Muscle of leg (tissue), 3 donors: ENCODE measurements at regions not wholly inside any gene's neighbourhood (a gene's known extent, or its start where the extent isn't known, plus 50 kb on each side); places are given as distances from the start of the nearest gene placed in this dataset.

ENCODE experiments used
- DNase-seq: peaks from one replicate; pipeline ENCODE4 v3.0.0; 2013
- H3K27ac ChIP-seq: one replicate; pipeline ENCODE4 v1.5.1; 2013; ENCODE audit warnings: mild to moderate bottlenecking, low read length, control low read depth
- H3K27me3 ChIP-seq: one replicate; pipeline ENCODE4 v1.6.1; 2013; ENCODE audit warnings: low read length; ENCODE audit not compliant: control insufficient read depth, insufficient read depth
- H3K36me3 ChIP-seq: one replicate; pipeline ENCODE4 v1.6.1; 2013; ENCODE audit warnings: low read length; ENCODE audit not compliant: control insufficient read depth, insufficient read depth
- H3K4me1 ChIP-seq: one replicate; pipeline ENCODE4 v1.6.1; 2013; ENCODE audit warnings: low read length; ENCODE audit not compliant: control insufficient read depth, insufficient read depth
- H3K4me3 ChIP-seq: one replicate; pipeline ENCODE4 v1.5.1; 2013; ENCODE audit warnings: low read length, control low read depth
- H3K9me3 ChIP-seq: replicated peaks from 2 replicates; pipeline ENCODE4 v1.6.1; 2013; ENCODE audit warnings: low read depth, low read length; ENCODE audit not compliant: control insufficient read depth
- WGBS: methylation state at CpG from one replicate; pipeline ENCODE4 v1.1.5; 2013; ENCODE audit warnings: missing lambda C conversion rate; ENCODE audit not compliant: insufficient coverage; 5-methylcytosine and 5-hydroxymethylcytosine counted together

DNA sequence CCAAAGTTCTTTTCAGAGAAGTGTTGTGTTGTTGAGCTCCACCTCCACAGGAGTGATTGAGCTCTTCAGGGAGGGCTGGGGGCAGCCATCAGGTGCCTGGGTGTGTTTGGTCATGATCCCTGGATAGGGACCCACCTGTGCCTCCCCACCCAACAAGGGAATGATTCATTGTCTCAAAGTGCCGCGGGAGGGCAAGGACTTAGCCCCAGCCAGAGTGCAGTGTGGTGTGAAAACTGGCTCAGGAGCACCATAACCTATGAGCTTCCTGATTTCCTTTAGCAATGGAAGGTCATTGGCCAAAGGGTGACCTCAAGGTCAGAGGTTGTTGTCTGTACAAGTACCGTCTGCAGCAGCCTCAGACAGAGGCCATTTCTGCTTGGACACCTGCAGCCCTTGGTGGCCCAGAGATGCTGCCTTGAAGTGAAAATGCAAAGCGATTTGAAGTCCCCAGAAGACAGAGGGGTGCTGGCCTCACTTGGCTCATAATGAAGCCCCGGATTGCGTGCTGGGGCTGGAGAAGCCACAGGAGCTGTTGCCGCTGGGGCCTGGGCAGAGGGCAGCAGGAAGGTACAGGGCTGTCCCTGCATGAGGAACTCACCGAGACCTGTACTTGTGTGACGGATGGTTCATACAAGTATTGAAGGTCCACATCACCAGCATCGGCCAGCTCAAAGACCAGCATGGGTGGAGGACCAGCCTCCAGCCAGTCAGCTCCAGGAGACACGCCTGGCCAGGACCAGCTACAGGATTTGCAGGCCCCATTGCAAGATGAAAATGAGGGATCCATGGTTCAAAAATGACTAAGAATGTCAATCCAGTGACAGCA, 100.6 kb upstream of the DUSP22 start:
- DNase-seq: no peak
- peaks cover 4% of the 10 kb centered on the region for H3K4me1 ChIP-seq
- H3K9me3 ChIP-seq: no peaks in the 10 kb centered on the region
- no peak overlapping the region for H3K4me3 ChIP-seq
- H3K27ac ChIP-seq: no peak overlapping the region
- WGBS: 84% methylated on average over 11 of the region's 11 CpGs
- no peaks in the 10 kb centered on the region for H3K27me3 ChIP-seq
- H3K36me3 ChIP-seq: no peaks in the 10 kb centered on the region

DNA sequence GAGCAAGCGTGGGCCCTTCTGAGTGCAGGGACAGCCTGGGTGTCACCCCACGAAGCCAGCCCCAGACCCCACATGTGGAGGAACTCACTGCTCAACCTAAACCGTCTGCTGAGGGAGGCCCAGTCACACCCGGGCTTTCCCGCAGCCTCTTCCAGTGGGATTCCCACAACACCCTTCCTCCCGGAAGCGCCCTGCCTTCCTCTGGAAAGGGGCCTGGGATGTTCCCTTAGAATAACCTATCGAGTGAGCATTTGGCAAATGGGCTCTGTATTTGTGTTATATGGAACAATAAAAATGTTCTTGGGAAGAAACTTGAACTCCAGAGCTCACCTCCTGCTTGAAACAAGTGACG, 100.0 kb upstream of the DUSP22 start:
- Histone ChIP-seq H3K27me3 (no peaks in the 10 kb centered on the region), H3K4me3 (no peak overlapping the region), H3K36me3 (no peaks in the 10 kb centered on the region), H3K27ac (no peak overlapping the region), H3K4me1 (peaks cover 4% of the 10 kb centered on the region), H3K9me3 (no peaks in the 10 kb centered on the region)
- no peak for DNase-seq
- WGBS: 50% methylated on average over 6 of the region's 9 CpGs

DNA sequence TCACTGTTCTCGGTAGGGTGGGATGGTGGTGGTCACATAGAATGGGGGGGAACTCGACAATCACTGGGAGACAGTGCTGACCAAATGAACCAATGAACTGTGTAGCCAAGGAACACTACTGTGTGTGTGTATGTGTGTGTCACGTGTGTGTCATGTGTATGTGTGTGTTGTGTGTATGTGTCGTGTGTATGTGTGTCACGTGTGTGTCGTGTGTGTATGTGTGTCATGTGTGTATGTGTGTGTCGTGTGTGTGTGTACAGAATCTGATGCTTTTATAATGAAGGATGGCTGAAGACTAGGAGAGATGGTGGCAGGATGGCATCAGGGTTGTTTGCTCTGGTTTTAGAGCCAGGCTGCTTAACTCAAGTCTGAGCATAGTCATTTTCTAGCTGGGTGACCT, 99.1 kb upstream of the DUSP22 start:
- Histone ChIP-seq H3K27me3 (no peaks in the 10 kb centered on the region), H3K4me3 (no peak overlapping the region), H3K9me3 (no peaks in the 10 kb centered on the region), H3K36me3 (no peaks in the 10 kb centered on the region), H3K4me1 (peaks cover 4% of the 10 kb centered on the region), H3K27ac (no peak overlapping the region)
- no peak for DNase-seq
- WGBS: 93% methylated on average over 7 of the region's 7 CpGs

DNA sequence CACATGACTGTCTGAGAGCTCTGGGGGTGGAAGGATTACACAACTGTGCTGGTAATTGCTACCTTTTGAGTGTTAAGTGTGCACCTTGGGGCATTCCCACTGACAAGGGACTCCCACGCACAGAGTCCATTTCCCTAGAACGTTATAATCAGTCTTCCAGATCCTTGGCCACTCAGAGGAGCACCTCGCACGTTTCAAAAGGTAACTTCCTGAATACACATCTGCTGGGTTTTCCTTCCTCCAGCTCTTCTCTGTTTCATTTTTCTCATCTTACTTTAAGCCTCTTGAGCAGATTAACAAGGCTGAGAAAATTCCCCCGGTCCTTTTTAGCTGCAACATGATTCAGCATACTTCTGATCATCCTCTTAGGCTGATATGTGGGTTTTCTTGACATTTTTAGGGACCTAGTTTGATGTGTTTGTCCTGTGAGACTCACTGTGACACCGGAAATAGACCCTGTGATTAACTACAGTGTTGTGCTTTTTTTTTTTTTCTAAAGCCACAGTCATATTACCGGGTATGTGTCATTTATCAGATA, 98.4 kb upstream of the DUSP22 start:
- Histone ChIP-seq H3K9me3 (no peaks in the 10 kb centered on the region), H3K27ac (no peak overlapping the region), H3K27me3 (no peaks in the 10 kb centered on the region), H3K4me3 (no peak overlapping the region), H3K36me3 (no peaks in the 10 kb centered on the region), H3K4me1 (peaks cover 4% of the 10 kb centered on the region)
- WGBS: 34% methylated on average over 4 of the region's 7 CpGs
- DNase-seq: no peak

DNA sequence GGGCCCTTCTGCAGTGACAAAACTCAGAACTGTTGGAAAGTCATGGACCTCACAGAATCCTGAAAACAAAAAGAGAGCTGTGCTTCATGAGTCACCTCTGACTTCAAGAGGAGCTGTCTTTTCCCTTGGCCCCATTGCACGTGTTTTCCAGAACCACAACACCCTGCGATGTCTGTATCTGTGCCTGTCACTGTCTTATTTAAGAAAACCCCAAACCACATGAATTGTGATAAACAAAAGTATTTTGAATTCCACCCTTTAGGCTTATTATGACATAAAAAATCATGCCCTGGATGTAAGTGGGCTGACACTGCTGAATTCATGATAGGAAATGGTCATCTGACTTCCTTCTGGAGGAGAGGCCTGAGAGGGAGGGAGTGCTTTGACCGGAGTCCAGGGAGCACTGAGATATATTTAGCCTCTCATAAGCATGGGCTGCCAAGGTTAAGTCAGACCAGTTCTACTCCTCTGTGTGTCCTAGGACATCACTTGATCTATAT, 96.4 kb upstream of the DUSP22 start:
- Histone ChIP-seq H3K4me3 (no peak overlapping the region), H3K9me3 (no peaks in the 10 kb centered on the region), H3K27me3 (no peaks in the 10 kb centered on the region), H3K36me3 (no peaks in the 10 kb centered on the region), H3K27ac (peak overlapping the region; percentile 67), H3K4me1 (peaks cover 4% of the 10 kb centered on the region)
- peak; percentile 88 for DNase-seq
- WGBS: 20% methylated on average over 1 of the region's 3 CpGs

DNA sequence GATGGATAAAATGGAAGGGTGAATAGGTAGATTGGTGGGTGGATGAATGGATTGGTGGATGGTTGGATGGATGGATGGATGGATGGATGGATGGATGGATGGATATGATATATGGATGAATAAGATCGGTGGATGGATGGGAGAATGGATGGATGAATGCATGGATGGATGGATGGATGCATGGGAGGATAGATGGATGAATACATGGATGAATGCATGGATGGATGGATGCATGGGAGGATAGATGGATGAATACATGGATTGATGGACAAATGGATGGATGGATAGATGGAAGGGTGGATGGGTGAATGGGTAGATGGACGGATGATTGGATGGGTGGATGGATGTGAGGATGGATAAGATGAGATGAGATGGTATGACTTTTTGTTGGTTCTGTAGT, 95.7 kb upstream of the DUSP22 start:
- Histone ChIP-seq H3K4me1 (peaks cover 4% of the 10 kb centered on the region), H3K27ac (no peak overlapping the region), H3K9me3 (no peaks in the 10 kb centered on the region), H3K4me3 (no peak overlapping the region), H3K36me3 (no peaks in the 10 kb centered on the region), H3K27me3 (no peaks in the 10 kb centered on the region)
- WGBS: 100% methylated on average over 2 of the region's 2 CpGs
- DNase-seq: no peak

DNA sequence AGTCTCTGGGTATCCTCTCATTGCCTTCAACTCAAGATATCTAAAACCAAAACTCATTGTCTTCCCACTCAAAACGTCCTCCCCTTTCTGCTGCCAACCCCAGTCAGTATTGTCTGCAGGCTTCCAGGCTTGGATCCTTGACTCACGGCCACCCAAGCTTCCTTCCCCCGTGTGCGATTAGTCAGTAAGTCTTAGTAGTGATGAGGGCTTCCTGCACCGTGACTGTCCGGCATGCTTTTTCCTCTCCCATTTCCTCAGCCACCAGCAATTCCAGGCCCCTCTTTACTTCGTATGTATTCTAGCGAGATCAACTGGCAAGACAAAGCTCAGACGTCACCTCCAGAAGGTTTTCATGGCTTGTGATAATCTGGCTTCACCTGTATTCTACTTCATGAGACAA, 88.6 kb upstream of the DUSP22 start:
- DNase-seq: no peak
- H3K4me1 ChIP-seq: no peaks in the 10 kb centered on the region
- 80% methylated on average over 4 of the region's 9 CpGs for WGBS
- H3K36me3 ChIP-seq: no peaks in the 10 kb centered on the region
- H3K9me3 ChIP-seq: no peaks in the 10 kb centered on the region
- no peak overlapping the region for H3K27ac ChIP-seq
- no peak overlapping the region for H3K4me3 ChIP-seq
- H3K27me3 ChIP-seq: peaks cover 8% of the 10 kb centered on the region

DNA sequence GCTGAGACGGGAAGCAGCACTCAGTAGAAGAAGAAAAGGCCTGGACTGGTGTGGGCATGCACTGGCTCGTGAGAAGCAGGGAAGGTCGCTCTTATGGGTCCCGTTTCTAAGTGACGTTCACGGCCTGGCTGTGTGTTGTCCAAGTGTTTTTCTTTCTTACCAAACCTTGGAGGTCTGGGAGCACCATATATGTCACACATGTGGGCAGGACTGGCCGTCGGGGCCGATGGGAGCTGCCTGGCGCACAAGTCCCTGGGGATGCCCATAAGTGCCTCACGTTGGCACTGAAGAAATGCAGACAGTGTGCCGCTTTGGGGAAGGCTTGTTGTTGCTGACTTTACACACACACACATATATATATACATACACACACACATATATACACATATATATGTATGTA, 86.0 kb upstream of the DUSP22 start:
- Histone ChIP-seq H3K9me3 (no peaks in the 10 kb centered on the region), H3K4me1 (no peaks in the 10 kb centered on the region), H3K36me3 (no peaks in the 10 kb centered on the region), H3K27ac (no peak overlapping the region), H3K27me3 (peaks cover 14% of the 10 kb centered on the region), H3K4me3 (no peak overlapping the region)
- no peak for DNase-seq
- 91% methylated on average over 10 of the region's 12 CpGs for WGBS

DNA sequence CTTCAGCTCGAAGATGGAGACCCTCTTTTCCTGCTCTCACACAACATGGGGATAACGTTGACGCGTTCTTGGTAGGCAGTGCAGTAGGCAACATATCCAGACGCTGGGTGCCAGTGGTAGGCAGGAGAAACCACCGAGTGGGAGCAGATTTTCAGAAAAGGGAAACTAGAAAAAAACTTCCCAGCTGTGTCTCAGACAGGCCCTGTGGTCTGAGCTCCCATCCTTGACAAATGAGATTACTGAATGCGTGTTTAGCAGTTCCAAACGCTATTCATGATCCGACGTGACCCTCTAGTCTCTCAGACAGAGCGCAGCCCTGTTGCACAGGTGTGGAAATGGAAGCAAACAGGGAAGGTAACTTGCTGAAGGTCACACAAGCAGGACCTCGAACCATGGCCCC, 83.9 kb upstream of the DUSP22 start:
- H3K36me3 ChIP-seq: no peaks in the 10 kb centered on the region
- no peaks in the 10 kb centered on the region for H3K9me3 ChIP-seq
- H3K4me1 ChIP-seq: no peaks in the 10 kb centered on the region
- peaks cover 25% of the 10 kb centered on the region for H3K27me3 ChIP-seq
- 77% methylated on average over 12 of the region's 12 CpGs for WGBS
- DNase-seq: no peak
- H3K27ac ChIP-seq: no peak overlapping the region
- no peak overlapping the region for H3K4me3 ChIP-seq

DNA sequence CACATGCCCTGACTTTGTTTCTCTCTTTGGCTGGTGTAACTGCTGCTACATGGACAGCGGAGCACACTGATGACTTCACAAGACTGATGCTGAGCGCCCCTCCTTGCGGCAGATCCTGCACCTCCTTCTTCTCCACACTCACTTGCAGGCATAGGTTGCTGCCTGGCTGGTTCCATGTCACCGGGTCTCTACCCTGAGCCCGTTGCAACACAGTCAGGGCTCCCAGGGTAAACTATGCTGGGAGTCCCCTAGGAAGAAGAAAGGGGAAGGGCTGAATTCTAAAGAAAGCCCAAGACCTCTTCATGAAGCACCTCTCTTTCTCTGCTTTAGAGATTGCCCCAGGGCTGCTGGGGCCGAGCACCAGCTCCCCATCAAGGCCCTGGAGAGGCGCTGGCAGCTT, 83.3 kb upstream of the DUSP22 start:
- Histone ChIP-seq H3K9me3 (no peaks in the 10 kb centered on the region), H3K4me3 (no peak overlapping the region), H3K36me3 (no peaks in the 10 kb centered on the region), H3K4me1 (no peaks in the 10 kb centered on the region), H3K27ac (no peak overlapping the region), H3K27me3 (peaks cover 24% of the 10 kb centered on the region)
- 97% methylated on average over 3 of the region's 7 CpGs for WGBS
- DNase-seq: no peak
